ENCODE measurements at regions not wholly inside any gene's neighbourhood (a gene's known extent, or its start where the extent isn't known, plus 50 kb on each side); places are given as distances from the start of the nearest gene placed in this dataset.

DNA sequence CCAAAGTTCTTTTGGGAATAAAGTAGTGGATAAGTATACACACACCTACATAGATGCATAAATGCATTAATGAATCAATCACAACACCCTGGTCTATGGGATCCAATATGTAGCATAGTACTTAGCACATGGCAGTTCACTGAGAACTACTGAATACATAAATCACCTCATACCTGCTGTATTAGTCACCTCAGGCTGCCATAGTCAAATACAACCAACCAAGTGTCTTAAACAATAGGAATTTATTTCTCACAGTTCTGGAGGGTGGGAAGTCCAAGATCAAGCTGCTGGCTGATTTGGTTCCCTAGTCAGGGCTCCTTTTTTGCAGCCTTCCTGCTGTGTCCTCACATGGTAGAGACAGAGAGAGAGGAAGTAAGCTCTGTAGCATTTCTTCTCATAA is 228.2 kb downstream of the NHLRC3 start:
- no peaks in the 10 kb centered on the region for H3K27me3 ChIP-seq (ENCODE audit: control insufficient read depth in 2 of 2, insufficient read depth in 1 of 2, low read length in 1 of 2)
- no peak for DNase-seq (ENCODE audit: low read depth in 6 of 9, low spot score in 9 of 9)
- no peak overlapping the region for H3K27ac ChIP-seq (ENCODE audit: low read depth in 1 of 2, low read length in 1 of 2)
- no peak overlapping the region for H3K4me3 ChIP-seq (ENCODE audit: low read length in 2 of 2)
- no peaks in the 10 kb centered on the region for H3K4me1 ChIP-seq (ENCODE audit: control insufficient read depth in 2 of 2, insufficient read depth in 2 of 2, low read length in 2 of 2)
- no peaks in the 10 kb centered on the region for H3K9me3 ChIP-seq (ENCODE audit: control insufficient read depth in 2 of 2, insufficient read depth in 1 of 2, low read length in 1 of 2)
- no peaks in the 10 kb centered on the region for H3K36me3 ChIP-seq (ENCODE audit: control insufficient read depth in 2 of 2, insufficient read depth in 2 of 2, low read length in 1 of 2)

GRCh38 chr13:39268398-39268797 is 230.1 kb downstream of the NHLRC3 start:
- H3K36me3 ChIP-seq (ENCODE audit: control insufficient read depth in 2 of 2, insufficient read depth in 2 of 2, low read length in 1 of 2) = no peaks in the 10 kb centered on the region
- WGBS = 84% methylated on average over 3 of the region's 3 CpGs
- H3K27ac ChIP-seq (ENCODE audit: low read depth in 1 of 2, low read length in 1 of 2) = no peak overlapping the region
- DNase-seq (ENCODE audit: low read depth in 6 of 9, low spot score in 9 of 9) = no peak
- no peak overlapping the region for H3K4me3 ChIP-seq (ENCODE audit: low read length in 2 of 2)
- no peaks in the 10 kb centered on the region for H3K27me3 ChIP-seq (ENCODE audit: control insufficient read depth in 2 of 2, insufficient read depth in 1 of 2, low read length in 1 of 2)
- no peaks in the 10 kb centered on the region for H3K4me1 ChIP-seq (ENCODE audit: control insufficient read depth in 2 of 2, insufficient read depth in 2 of 2, low read length in 2 of 2)
- H3K9me3 ChIP-seq (ENCODE audit: control insufficient read depth in 2 of 2, insufficient read depth in 1 of 2, low read length in 1 of 2) = no peaks in the 10 kb centered on the region

DNA sequence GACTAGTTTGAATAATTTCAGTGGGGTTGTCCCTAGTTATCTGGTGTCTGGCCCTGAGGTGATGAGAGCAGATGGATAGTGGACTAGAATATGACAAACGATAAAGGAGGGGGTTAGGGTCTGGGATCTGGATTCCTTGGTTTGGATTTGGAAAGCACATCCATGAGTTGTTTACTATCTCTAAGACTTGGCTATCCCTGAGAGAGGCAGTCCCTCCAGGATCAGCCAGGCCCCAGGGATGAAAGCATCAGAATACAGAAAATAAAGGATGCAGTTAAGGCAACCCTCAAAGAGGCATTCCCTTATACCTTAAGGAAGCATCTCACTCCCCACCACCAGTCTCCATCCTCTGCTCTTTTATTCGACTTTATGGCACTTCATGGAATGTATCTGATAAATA is 230.7 kb downstream of the NHLRC3 start:
- no peaks in the 10 kb centered on the region for H3K4me1 ChIP-seq (ENCODE audit: control insufficient read depth in 2 of 2, insufficient read depth in 2 of 2, low read length in 2 of 2)
- no peaks in the 10 kb centered on the region for H3K9me3 ChIP-seq (ENCODE audit: control insufficient read depth in 2 of 2, insufficient read depth in 1 of 2, low read length in 1 of 2)
- H3K36me3 ChIP-seq (ENCODE audit: control insufficient read depth in 2 of 2, insufficient read depth in 2 of 2, low read length in 1 of 2) = no peaks in the 10 kb centered on the region
- no peak overlapping the region for H3K27ac ChIP-seq (ENCODE audit: low read depth in 1 of 2, low read length in 1 of 2)
- no peak overlapping the region for H3K4me3 ChIP-seq (ENCODE audit: low read length in 2 of 2)
- 91% methylated on average over 2 of the region's 2 CpGs for WGBS
- no peak for DNase-seq (ENCODE audit: low read depth in 6 of 9, low spot score in 9 of 9)
- no peaks in the 10 kb centered on the region for H3K27me3 ChIP-seq (ENCODE audit: control insufficient read depth in 2 of 2, insufficient read depth in 1 of 2, low read length in 1 of 2)

DNA sequence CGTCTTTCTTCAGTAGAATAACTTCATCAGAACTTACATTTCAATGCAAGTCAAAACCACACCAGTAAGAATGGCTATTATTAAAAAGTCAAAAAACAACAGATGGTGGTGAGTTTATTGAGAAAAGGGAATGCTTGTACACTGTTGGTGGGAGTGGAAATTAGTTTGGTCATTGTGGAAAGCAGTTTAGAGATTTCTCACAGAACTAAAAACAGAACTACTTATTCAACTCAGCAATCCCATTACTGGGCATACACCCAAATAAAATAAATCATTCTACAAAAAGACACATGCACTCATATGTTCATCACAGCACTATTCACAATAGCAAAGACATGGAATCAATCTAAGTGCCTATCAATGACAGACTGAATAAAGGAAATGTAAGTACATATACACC is 231.2 kb downstream of the NHLRC3 start:
- 97% methylated on average over 1 of the region's 1 CpG for WGBS
- Histone ChIP-seq H3K4me1 (ENCODE audit: control insufficient read depth in 2 of 2, insufficient read depth in 2 of 2, low read length in 2 of 2) (no peaks in the 10 kb centered on the region), H3K27me3 (ENCODE audit: control insufficient read depth in 2 of 2, insufficient read depth in 1 of 2, low read length in 1 of 2) (no peaks in the 10 kb centered on the region), H3K4me3 (ENCODE audit: low read length in 2 of 2) (no peak overlapping the region), H3K9me3 (ENCODE audit: control insufficient read depth in 2 of 2, insufficient read depth in 1 of 2, low read length in 1 of 2) (no peaks in the 10 kb centered on the region), H3K36me3 (ENCODE audit: control insufficient read depth in 2 of 2, insufficient read depth in 2 of 2, low read length in 1 of 2) (no peaks in the 10 kb centered on the region), H3K27ac (ENCODE audit: low read depth in 1 of 2, low read length in 1 of 2) (no peak overlapping the region)
- no peak for DNase-seq (ENCODE audit: low read depth in 6 of 9, low spot score in 9 of 9)

- no peak for DNase-seq (ENCODE audit: low read depth in 6 of 9, low spot score in 9 of 9)
- 91% methylated on average over 1 of the region's 1 CpG for WGBS
Measured at GRCh38 chr13:39272994-39273393, 234.7 kb downstream of the NHLRC3 start.

DNA sequence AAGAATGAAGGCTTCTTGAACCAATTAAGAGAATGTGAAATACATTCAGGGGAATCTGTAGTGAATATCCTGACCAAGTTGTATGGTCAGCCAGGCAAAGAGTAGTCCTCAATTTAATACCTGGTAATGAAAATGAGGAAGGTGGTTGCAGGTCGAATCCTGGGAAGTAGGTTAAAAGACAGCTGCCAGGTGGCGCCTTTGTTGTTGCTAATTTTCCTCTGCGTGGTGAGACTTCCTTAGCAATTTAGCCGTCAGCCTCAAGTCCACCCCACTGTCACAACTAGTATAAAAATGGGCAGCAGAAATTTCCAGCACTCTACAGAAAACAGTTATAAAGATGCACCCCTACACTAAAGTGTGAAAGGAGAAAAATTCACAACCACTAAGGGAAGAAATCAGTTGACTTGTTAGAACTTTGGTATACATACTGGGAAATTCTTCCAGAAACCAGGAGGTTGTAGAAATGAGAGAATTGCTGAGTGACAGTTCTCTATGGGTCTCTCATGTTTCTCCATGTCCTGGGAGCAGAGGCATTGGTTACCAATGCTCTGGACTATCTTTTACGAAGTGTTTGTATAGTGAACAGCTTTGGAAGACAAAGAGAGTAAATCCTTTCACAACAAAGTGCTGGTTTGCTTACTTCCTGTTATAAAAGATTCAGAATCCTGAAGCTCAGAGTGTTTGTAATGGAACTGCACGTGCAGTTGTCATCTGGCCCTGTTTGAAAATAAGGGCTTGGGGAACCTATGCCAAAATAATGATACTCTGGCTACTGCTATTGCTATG is 235.9 kb downstream of the NHLRC3 start:
- no peaks in the 10 kb centered on the region for H3K27me3 ChIP-seq (ENCODE audit: control insufficient read depth in 2 of 2, insufficient read depth in 1 of 2, low read length in 1 of 2)
- DNase-seq (ENCODE audit: low read depth in 6 of 9, low spot score in 9 of 9) = no peak
- WGBS = 36% methylated on average over 6 of the region's 6 CpGs
- no peak overlapping the region for H3K27ac ChIP-seq (ENCODE audit: low read depth in 1 of 2, low read length in 1 of 2)
- H3K36me3 ChIP-seq (ENCODE audit: control insufficient read depth in 2 of 2, insufficient read depth in 2 of 2, low read length in 1 of 2) = no peaks in the 10 kb centered on the region
- H3K4me1 ChIP-seq (ENCODE audit: control insufficient read depth in 2 of 2, insufficient read depth in 2 of 2, low read length in 2 of 2) = no peaks in the 10 kb centered on the region
- H3K4me3 ChIP-seq (ENCODE audit: low read length in 2 of 2) = no peak overlapping the region
- no peaks in the 10 kb centered on the region for H3K9me3 ChIP-seq (ENCODE audit: control insufficient read depth in 2 of 2, insufficient read depth in 1 of 2, low read length in 1 of 2)

More at GRCh38 chr13:39272994-39273393, 234.7 kb downstream of the NHLRC3 start:
- Histone ChIP-seq H3K27me3 (ENCODE audit: control insufficient read depth in 2 of 2, insufficient read depth in 1 of 2, low read length in 1 of 2) (no peaks in the 10 kb centered on the region), H3K36me3 (ENCODE audit: control insufficient read depth in 2 of 2, insufficient read depth in 2 of 2, low read length in 1 of 2) (no peaks in the 10 kb centered on the region), H3K27ac (ENCODE audit: low read depth in 1 of 2, low read length in 1 of 2) (no peak overlapping the region), H3K4me1 (ENCODE audit: control insufficient read depth in 2 of 2, insufficient read depth in 2 of 2, low read length in 2 of 2) (no peaks in the 10 kb centered on the region), H3K4me3 (ENCODE audit: low read length in 2 of 2) (no peak overlapping the region), H3K9me3 (ENCODE audit: control insufficient read depth in 2 of 2, insufficient read depth in 1 of 2, low read length in 1 of 2) (no peaks in the 10 kb centered on the region)

DNA sequence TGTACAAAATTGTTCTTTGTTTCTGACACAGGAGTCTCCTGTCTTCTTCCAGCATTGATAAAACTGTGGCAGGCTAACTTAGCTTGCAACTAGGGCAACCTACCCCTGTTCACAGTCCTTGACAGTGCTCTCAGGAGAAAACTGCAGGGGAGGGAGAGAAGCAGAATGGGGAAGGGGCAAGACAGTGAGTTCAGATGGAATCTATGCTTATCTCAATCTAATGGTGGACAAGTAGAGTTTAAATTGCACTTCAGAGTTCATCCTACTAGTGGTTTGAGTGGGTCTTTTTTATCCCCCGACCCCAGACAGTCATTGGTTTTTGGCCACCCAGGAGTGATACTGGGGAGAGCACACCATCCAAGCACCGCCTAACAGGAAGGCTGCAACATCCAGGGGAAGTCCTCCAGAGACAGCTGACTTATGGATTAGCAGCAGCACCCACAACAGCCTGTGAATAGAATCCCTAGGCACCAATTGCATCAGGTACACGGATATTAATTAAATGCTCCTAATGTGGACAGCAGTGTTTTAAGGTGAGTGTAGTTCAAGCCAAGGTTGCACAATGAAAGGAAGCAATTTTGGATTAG is 236.6 kb downstream of the NHLRC3 start:
- no peak for DNase-seq (ENCODE audit: low read depth in 6 of 9, low spot score in 9 of 9)
- WGBS = 82% methylated on average over 3 of the region's 3 CpGs
- Histone ChIP-seq H3K27me3 (ENCODE audit: control insufficient read depth in 2 of 2, insufficient read depth in 1 of 2, low read length in 1 of 2) (no peaks in the 10 kb centered on the region), H3K4me1 (ENCODE audit: control insufficient read depth in 2 of 2, insufficient read depth in 2 of 2, low read length in 2 of 2) (no peaks in the 10 kb centered on the region), H3K27ac (ENCODE audit: low read depth in 1 of 2, low read length in 1 of 2) (no peak overlapping the region), H3K36me3 (ENCODE audit: control insufficient read depth in 2 of 2, insufficient read depth in 2 of 2, low read length in 1 of 2) (no peaks in the 10 kb centered on the region), H3K9me3 (ENCODE audit: control insufficient read depth in 2 of 2, insufficient read depth in 1 of 2, low read length in 1 of 2) (no peaks in the 10 kb centered on the region), H3K4me3 (ENCODE audit: low read length in 2 of 2) (no peak overlapping the region)

DNA sequence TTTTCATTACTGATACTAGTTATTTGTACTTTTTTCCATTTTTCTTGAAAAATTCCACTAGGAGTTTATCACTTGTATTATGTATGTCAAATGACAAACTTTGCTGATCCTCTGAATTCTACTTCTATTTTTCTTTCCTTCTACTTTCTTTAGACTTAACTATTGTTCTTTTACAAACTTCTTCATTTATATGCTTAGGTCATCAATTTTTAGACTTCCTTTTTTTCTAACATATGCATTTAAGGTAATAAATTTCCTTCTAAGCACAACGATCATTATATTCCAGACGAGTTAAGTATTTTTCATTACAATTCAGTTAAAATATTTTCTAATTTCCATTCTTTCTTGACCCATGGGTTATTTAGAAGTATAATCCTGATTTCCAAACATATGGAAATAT is 240.8 kb downstream of the NHLRC3 start:
- Histone ChIP-seq H3K27ac (ENCODE audit: low read depth in 1 of 2, low read length in 1 of 2) (no peak overlapping the region), H3K36me3 (ENCODE audit: control insufficient read depth in 2 of 2, insufficient read depth in 2 of 2, low read length in 1 of 2) (no peaks in the 10 kb centered on the region), H3K4me3 (ENCODE audit: low read length in 2 of 2) (no peak overlapping the region), H3K4me1 (ENCODE audit: control insufficient read depth in 2 of 2, insufficient read depth in 2 of 2, low read length in 2 of 2) (no peaks in the 10 kb centered on the region), H3K9me3 (ENCODE audit: control insufficient read depth in 2 of 2, insufficient read depth in 1 of 2, low read length in 1 of 2) (no peaks in the 10 kb centered on the region), H3K27me3 (ENCODE audit: control insufficient read depth in 2 of 2, insufficient read depth in 1 of 2, low read length in 1 of 2) (no peaks in the 10 kb centered on the region)
- DNase-seq (ENCODE audit: low read depth in 6 of 9, low spot score in 9 of 9) = no peak
- WGBS = 24% methylated on average over 2 of the region's 2 CpGs

DNA sequence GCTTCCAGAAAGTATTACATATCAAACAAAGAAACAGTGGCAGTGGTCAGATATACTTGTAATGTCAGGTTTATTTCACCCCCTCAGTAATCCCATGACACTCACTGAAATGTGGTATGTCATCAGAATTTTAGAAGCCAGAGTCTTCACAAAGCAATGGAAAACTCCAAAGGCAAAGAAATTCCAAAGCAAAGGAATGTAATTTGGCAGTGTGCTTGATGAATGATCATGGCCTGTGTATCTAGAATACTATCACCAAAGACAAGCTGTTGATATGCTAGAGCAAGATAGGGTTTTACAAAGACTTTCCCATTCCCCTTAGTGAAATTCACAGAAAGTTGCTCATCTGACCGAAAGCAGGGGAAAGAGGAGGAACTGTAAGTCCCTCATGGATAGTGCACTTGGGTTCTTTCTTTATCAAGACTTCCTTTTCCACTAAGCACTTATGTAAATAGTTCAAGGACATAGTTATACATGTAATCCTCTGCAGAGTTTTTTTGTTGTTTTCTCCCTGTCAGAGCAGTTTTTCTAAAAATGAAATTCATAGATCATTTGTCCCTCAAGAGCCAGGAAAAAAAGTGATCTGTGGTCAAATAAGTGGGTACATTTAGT is 243.4 kb downstream of the NHLRC3 start:
- H3K4me1 ChIP-seq (ENCODE audit: control insufficient read depth in 2 of 2, insufficient read depth in 2 of 2, low read length in 2 of 2) = no peaks in the 10 kb centered on the region
- H3K36me3 ChIP-seq (ENCODE audit: control insufficient read depth in 2 of 2, insufficient read depth in 2 of 2, low read length in 1 of 2) = no peaks in the 10 kb centered on the region
- 78% methylated on average over 1 of the region's 1 CpG for WGBS
- H3K27ac ChIP-seq (ENCODE audit: low read depth in 1 of 2, low read length in 1 of 2) = no peak overlapping the region
- H3K9me3 ChIP-seq (ENCODE audit: control insufficient read depth in 2 of 2, insufficient read depth in 1 of 2, low read length in 1 of 2) = no peaks in the 10 kb centered on the region
- H3K27me3 ChIP-seq (ENCODE audit: control insufficient read depth in 2 of 2, insufficient read depth in 1 of 2, low read length in 1 of 2) = no peaks in the 10 kb centered on the region
- H3K4me3 ChIP-seq (ENCODE audit: low read length in 2 of 2) = no peak overlapping the region
- no peak for DNase-seq (ENCODE audit: low read depth in 6 of 9, low spot score in 9 of 9)
